DND-41 (cell line): ENCODE measurements at regions not wholly inside any gene's neighbourhood (a gene's known extent, or its start where the extent isn't known, plus 50 kb on each side); places are given as distances from the start of the nearest gene placed in this dataset.

ENCODE experiments used
- CTCF ChIP-seq: IDR thresholded peaks from 2 replicates; pipeline ENCODE4 v1.5.1; 2012; ENCODE audit warnings: borderline replicate concordance, low read length, moderate library complexity, mild to moderate bottlenecking; ENCODE audit not compliant: poor library complexity, severe bottlenecking; ENCODE audit errors: extremely low read depth
- EZH2 ChIP-seq: IDR thresholded peaks from 3 replicates; pipeline ENCODE4 v1.6.1; 2012; ENCODE audit warnings: borderline replicate concordance, low read depth, mild to moderate bottlenecking, moderate library complexity, low read length, inconsistent platforms; ENCODE audit not compliant: severe bottlenecking

GRCh38 chr13:59182241-59182640, 981.5 kb downstream of the DIAPH3 start:
- TF ChIP-seq CTCF: no peak
- no peak for TF ChIP-seq EZH2
